ENCODE measurements at regions not wholly inside any gene's neighbourhood (a gene's known extent, or its start where the extent isn't known, plus 50 kb on each side); places are given as distances from the start of the nearest gene placed in this dataset.
A peak's percentile ranks its signal among the peaks of the same experiment; 100 is the strongest.

DNA sequence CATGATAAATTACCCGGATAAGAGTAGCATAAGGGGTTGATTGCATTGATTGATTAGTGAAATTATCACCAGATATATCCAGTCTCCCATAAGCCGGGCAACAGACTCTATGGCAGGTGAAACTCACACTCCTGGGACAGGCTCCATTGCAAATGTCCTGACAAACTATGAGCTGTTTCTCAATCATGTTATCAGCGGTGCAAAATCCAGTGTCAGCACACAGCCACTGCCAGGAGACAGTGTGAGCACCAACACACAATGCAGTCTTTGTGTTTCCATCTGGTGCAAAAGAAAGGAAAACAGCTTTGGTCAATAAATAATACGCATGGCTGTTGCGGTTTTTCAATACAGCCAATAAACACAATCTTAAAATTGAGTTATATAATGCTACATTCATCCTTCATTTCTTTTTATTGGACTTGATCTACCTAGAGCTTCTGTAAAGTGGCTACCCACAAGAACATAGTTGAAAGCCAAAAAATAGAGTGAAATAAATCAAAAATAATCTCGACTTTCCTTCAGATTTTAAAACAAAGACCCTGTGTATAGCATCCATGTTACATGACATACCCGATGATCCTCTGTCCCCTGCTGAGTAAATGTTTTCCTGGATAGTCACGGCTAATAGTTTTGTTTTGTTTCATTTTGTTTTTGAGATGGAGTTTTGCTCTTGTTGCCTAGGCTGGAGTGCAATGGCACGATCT lies 64.3 kb upstream of the AFDN start (continued):
- TF ChIP-seq, protein P1, sequence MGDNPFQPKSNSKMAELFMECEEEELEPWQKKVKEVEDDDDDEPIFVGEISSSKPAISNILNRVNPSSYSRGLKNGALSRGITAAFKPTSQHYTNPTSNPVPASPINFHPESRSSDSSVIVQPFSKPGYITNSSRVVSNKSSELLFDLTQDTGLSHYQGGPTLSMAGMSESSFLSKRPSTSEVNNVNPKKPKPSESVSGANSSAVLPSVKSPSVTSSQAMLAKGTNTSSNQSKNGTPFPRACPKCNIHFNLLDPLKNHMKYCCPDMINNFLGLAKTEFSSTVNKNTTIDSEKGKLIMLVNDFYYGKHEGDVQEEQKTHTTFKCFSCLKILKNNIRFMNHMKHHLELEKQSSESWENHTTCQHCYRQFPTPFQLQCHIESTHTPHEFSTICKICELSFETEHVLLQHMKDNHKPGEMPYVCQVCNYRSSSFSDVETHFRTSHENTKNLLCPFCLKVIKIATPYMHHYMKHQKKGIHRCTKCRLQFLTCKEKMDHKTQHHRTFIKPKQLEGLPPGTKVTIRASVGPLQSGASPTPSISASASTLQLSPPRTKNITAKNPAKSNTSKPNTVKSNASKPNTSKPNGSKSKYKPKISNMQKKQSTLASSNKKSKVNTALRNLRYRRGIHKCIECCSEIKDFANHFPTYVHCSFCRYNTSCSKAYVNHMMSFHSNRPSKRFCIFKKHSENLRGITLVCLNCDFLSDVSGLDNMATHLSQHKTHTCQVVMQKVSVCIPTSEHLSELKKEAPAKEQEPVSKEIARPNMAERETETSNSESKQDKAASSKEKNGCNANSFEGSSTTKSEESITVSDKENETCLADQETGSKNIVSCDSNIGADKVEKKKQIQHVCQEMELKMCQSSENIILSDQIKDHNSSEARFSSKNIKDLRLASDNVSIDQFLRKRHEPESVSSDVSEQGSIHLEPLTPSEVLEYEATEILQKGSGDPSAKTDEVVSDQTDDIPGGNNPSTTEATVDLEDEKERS (CRISPR knock-in tag; IDR thresholded peaks at IDR 0.05), result no peak
- TF ChIP-seq ZBTB3 (CRISPR knock-in tag; IDR thresholded peaks at IDR 0.05; ENCODE audit: borderline replicate concordance, low read depth), result 0 out of 2 replicates have a peak, but pooled peaks have one; percentile 82
- 0 out of 2 replicates have a peak, but pooled peaks have one; percentile 7 for TF ChIP-seq ATF7 (IDR thresholded peaks at IDR 0.05)
- no peak; the same call in 1 of the 2 replicates for TF ChIP-seq ATF7 (CRISPR knock-in tag; IDR thresholded peaks at IDR 0.05)
- peak; percentile 35; the same call in 1 of the 2 replicates for TF ChIP-seq JUND (CRISPR knock-in tag; IDR thresholded peaks at IDR 0.05)
- peak; percentile 66 for TF ChIP-seq XRCC5 (optimal IDR thresholded peaks at IDR 0.05; ENCODE audit: low read length)
- TF ChIP-seq TGIF2 (CRISPR knock-in tag; IDR thresholded peaks at IDR 0.05), result 0 out of 2 replicates have a peak, but pooled peaks have one; percentile 74
- TF ChIP-seq BATF2 (CRISPR knock-in tag; IDR thresholded peaks at IDR 0.05), result no peak
- TF ChIP-seq, protein P2, sequence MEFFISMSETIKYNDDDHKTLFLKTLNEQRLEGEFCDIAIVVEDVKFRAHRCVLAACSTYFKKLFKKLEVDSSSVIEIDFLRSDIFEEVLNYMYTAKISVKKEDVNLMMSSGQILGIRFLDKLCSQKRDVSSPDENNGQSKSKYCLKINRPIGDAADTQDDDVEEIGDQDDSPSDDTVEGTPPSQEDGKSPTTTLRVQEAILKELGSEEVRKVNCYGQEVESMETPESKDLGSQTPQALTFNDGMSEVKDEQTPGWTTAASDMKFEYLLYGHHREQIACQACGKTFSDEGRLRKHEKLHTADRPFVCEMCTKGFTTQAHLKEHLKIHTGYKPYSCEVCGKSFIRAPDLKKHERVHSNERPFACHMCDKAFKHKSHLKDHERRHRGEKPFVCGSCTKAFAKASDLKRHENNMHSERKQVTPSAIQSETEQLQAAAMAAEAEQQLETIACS (CRISPR knock-in tag; IDR thresholded peaks at IDR 0.05), result no peak
- peak; percentile 89 for TF ChIP-seq RXRB (CRISPR knock-in tag; IDR thresholded peaks at IDR 0.05; ENCODE audit: borderline replicate concordance)
- TF ChIP-seq, protein P3, sequence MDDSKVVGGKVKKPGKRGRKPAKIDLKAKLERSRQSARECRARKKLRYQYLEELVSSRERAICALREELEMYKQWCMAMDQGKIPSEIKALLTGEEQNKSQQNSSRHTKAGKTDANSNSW (CRISPR knock-in tag; IDR thresholded peaks at IDR 0.05; ENCODE audit: borderline replicate concordance), result no peak; the same call in 1 of the 2 replicates
- TF ChIP-seq MED8 (CRISPR knock-in tag; IDR thresholded peaks at IDR 0.05; ENCODE audit: insufficient replicate concordance), result peak; percentile 70
- TF ChIP-seq ATM (IDR thresholded peaks at IDR 0.05; ENCODE audit: borderline replicate concordance), result no peak
- TF ChIP-seq TFE3 (CRISPR knock-in tag; IDR thresholded peaks at IDR 0.05), result peak; percentile 76
- TF ChIP-seq ZSCAN21 (CRISPR knock-in tag; IDR thresholded peaks at IDR 0.05; ENCODE audit: borderline replicate concordance), result no peak
- TF ChIP-seq ZNF546 (CRISPR knock-in tag; conservative IDR thresholded peaks at IDR 0.05), result no peak
- no peak for TF ChIP-seq CCAR2 (optimal IDR thresholded peaks at IDR 0.05; ENCODE audit: low read depth, low read length)
